HepG2 (cell line): ENCODE measurements at regions not wholly inside any gene's neighbourhood (a gene's known extent, or its start where the extent isn't known, plus 50 kb on each side); places are given as distances from the start of the nearest gene placed in this dataset.

Experiments used
- ATAC-seq: fragments of 200-7000 bp; cut with Tn5 transposase; 3 replicates; pipeline ENCODE4 v1.9.1; 2020; ENCODE audit warnings: mild to moderate bottlenecking, moderate library complexity
- BruUV-seq: library from RNA; stranded (reverse); fragments of 400-500 nt; replicated peaks from 2 replicates; lab custom pipeline; 2021; lab: Mats Ljungman, UMichigan
- CTCF ChIA-PET: fragments of 300-600 bp; formaldehyde crosslinking; extraction: SDS; loops from one replicate; lab custom pipeline; 2021; ENCODE audit warnings: low total read pairs, inconsistent platforms, low intra/inter-chr PET ratio; lab: Yijun Ruan, JAX
- POLR2A ChIA-PET: fragments of 350-600 bp; sonication (Branson Sonifier 250); formaldehyde crosslinking; loops from one replicate; lab custom pipeline; 2020; ENCODE audit warnings: antibody characterized with exemption, inconsistent platforms; lab: Yijun Ruan, JAX
- DNase-seq: peaks from one replicate; pipeline ENCODE4 v3.0.0-alpha.2; 2015; ENCODE audit warnings: low spot score
- FAIRE-seq: peaks from 3 replicates; lab custom pipeline; 2011; peaks lifted over from hg19 to GRCh38; lab: Jason Lieb, UNC
- H2AFZ ChIP-seq: one replicate; pipeline ENCODE4 v1.6.1; 2011; ENCODE audit warnings: low read length, inconsistent platforms
- H3K27ac ChIP-seq: fragments of 300-600 bp; 3 replicates; pipeline ENCODE4 v1.8.0; 2011; ENCODE audit warnings: mixed run types, mild to moderate bottlenecking, mixed read lengths, low read length, inconsistent platforms; ENCODE audit not compliant: insufficient read depth; ENCODE audit errors: extremely low read length
- H3K27me3 ChIP-seq, 2 experiments: fragments of 200-600 bp in 1 of 2; 2 replicates in 1 of 2; 3 replicates in 1 of 2; pipeline versions ENCODE4 v1.6.0 to v1.8.0; 2011; ENCODE audit warnings: low read length in 2 of 2, mild to moderate bottlenecking in 2 of 2, moderate library complexity in 2 of 2, inconsistent platforms in 1 of 2; ENCODE audit not compliant: insufficient read depth in 2 of 2, control insufficient read depth in 1 of 2
- H3K36me3 ChIP-seq, 2 experiments: fragments of 200-600 bp in 1 of 2; replicated peaks in 1 of 2; 2 replicates in 1 of 2; 3 replicates in 1 of 2; pipeline versions ENCODE4 v1.5.1 to v1.8.0; 2011; ENCODE audit warnings: low read length in 2 of 2, inconsistent platforms in 1 of 2; ENCODE audit not compliant: insufficient read depth in 2 of 2, control insufficient read depth in 1 of 2
- H3K4me1 ChIP-seq: 2 replicates; pipeline ENCODE4 v1.5.1; 2012; ENCODE audit warnings: low read length, inconsistent platforms; ENCODE audit not compliant: insufficient read depth
- H3K4me2 ChIP-seq: 2 replicates; pipeline ENCODE4 v1.6.0; 2011; ENCODE audit warnings: low read depth, low read length, inconsistent platforms
- H3K4me3 ChIP-seq, 3 experiments: fragments of 200-600 bp in 1 of 3; sonication (generic), shearing (Covaris generic) in 1 of 3; replicated peaks in 1 of 3; 2 replicates each; pipeline ENCODE4 v1.5.1; 2011 to 2016; ENCODE audit warnings: low read length in 3 of 3, inconsistent platforms in 2 of 3, low read depth in 2 of 3, mild to moderate bottlenecking in 2 of 3, control low read depth in 1 of 3, mixed read lengths in 1 of 3; ENCODE audit not compliant: insufficient read depth in 1 of 3
- H3K79me2 ChIP-seq: one replicate; pipeline ENCODE4 v1.6.1; 2011; ENCODE audit warnings: low read length, inconsistent platforms; ENCODE audit not compliant: insufficient read depth
- H3K9ac ChIP-seq: 2 replicates; pipeline ENCODE4 v1.6.0; 2011; ENCODE audit warnings: mild to moderate bottlenecking, low read depth, low read length, inconsistent platforms; ENCODE audit not compliant: insufficient read depth
- H3K9me3 ChIP-seq: 2 replicates; pipeline ENCODE4 v1.5.1; 2012; ENCODE audit warnings: mild to moderate bottlenecking, low read length
- H4K20me1 ChIP-seq: 2 replicates; pipeline ENCODE4 v1.6.0; 2011; ENCODE audit warnings: inconsistent platforms, mild to moderate bottlenecking, low read length, moderate library complexity; ENCODE audit not compliant: insufficient read depth
- CBX2 ChIP-seq, 2 experiments: fragments of 200-600 bp in 1 of 2; sonication (generic); formaldehyde crosslinking in 1 of 2; IDR thresholded peaks; 2 replicates each; pipeline versions ENCODE4 v1.7.0 to v1.8.1; 2018 to 2022; ENCODE audit warnings: low read depth in 2 of 2, low read length in 1 of 2, mild to moderate bottlenecking in 1 of 2, missing genetic modification reagents in 1 of 2
- KAT8 ChIP-seq: IDR thresholded peaks from 2 replicates; pipeline ENCODE4 v1.6.1; 2016; ENCODE audit warnings: missing genetic modification reagents, missing compliant biosample characterization
- MBNL3 ChIP-seq: fragments of 250-450 bp; sonication (Bioruptor Pico); conservative IDR thresholded peaks from 2 replicates; pipeline ENCODE4 v1.8.0; 2022; ENCODE audit warnings: mild to moderate bottlenecking, inconsistent platforms
- SP2 ChIP-seq: sonication (generic); formaldehyde crosslinking; IDR thresholded peaks from 2 replicates; pipeline ENCODE4 v1.5.1; 2020; ENCODE audit warnings: mild to moderate bottlenecking, missing genetic modification reagents
- ZNF709 ChIP-seq: sonication (generic); formaldehyde crosslinking; IDR thresholded peaks from 2 replicates; pipeline ENCODE4 v1.5.0; 2020; ENCODE audit warnings: mild to moderate bottlenecking, missing genetic modification reagents
- WGBS: methylation state at CpG from one replicate; pipeline ENCODE4 v1.1.6; 2017; ENCODE audit warnings: low lambda C conversion rate; 5-methylcytosine and 5-hydroxymethylcytosine counted together
- in situ Hi-C: cut with HindIII; loops from 2 replicates; pipeline ENCODE4 v1.10.0; 2017; ENCODE audit warnings: low pct_unique_long_range_greater_than_20kb; ENCODE audit not compliant: extremely low pct_ligation_motif_present
- intact Hi-C: fragments of 100-400 bp; cut with micrococcal nuclease; formaldehyde crosslinking; loops from one replicate; pipeline ENCODE4 v1.10.0; 2022; ENCODE audit not compliant: unreplicated experiment
- TF ChIP-seq, protein P1 (sequence below): sonication (generic); formaldehyde crosslinking; IDR thresholded peaks from 2 replicates; pipeline ENCODE4 v1.8.0; 2022; ENCODE audit warnings: mild to moderate bottlenecking, missing genetic modification reagents, moderate library complexity
- TF ChIP-seq, protein P2 (sequence below): sonication (generic); formaldehyde crosslinking; IDR thresholded peaks from 2 replicates; pipeline ENCODE4 v1.5.0; 2020; ENCODE audit warnings: mild to moderate bottlenecking, missing genetic modification reagents
- TF ChIP-seq, protein P3 (sequence below): sonication (generic); formaldehyde crosslinking; IDR thresholded peaks from 2 replicates; pipeline ENCODE4 v1.4.0; 2020; ENCODE audit warnings: mild to moderate bottlenecking, missing genetic modification reagents
- TF ChIP-seq, protein P4 (sequence below): IDR thresholded peaks from 2 replicates; pipeline ENCODE4 v1.6.1; 2016; ENCODE audit warnings: missing biosample characterization, missing genetic modification reagents, low read depth

DNA sequence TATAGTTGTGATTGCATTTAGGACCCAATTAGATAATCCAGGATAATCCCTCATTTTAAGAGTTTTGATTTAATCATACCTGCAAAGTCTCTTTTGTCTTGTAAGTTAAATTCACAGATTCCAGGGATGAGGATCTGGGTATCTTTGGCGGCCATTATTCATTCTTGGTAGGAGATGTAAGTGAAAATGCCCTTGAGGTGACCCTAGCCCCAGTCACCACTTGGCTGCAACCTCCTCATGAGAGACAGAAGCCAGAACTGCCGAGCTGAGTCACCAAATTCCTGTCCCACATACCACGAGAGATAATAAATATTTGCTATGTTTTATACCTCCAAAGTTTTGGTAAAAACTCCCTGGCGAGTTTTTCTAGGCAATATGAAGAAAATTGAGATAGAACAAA lies 389.4 kb downstream of the RFC3 start:
- ATAC-seq (no peak), DNase-seq (no peak)
- Histone ChIP-seq H3K27ac (no peak overlapping the region), H4K20me1 (no peaks in the 10 kb centered on the region), H3K4me2 (no peak overlapping the region), H3K9me3 (no peaks in the 10 kb centered on the region), H3K27me3 (no peaks in the 10 kb centered on the region; a peak in 1 of 5 replicates), H3K36me3 (no peaks in the 10 kb centered on the region), H3K79me2 (no peaks in the 10 kb centered on the region)
- ChIA-PET CTCF (no interaction called here), POLR2A (no interaction called here)
- 12% methylated on average over 4 of the region's 4 CpGs for WGBS
- intact Hi-C loops = no loop called here
- in situ Hi-C loops = no loop called here
- TF ChIP-seq, protein P1, sequence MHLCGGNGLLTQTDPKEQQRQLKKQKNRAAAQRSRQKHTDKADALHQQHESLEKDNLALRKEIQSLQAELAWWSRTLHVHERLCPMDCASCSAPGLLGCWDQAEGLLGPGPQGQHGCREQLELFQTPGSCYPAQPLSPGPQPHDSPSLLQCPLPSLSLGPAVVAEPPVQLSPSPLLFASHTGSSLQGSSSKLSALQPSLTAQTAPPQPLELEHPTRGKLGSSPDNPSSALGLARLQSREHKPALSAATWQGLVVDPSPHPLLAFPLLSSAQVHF = no peak
- TF ChIP-seq SP2 (CRISPR knock-in tag) = no peak
- TF ChIP-seq KAT8 (CRISPR knock-in tag) = no peak
- no peak for TF ChIP-seq ZNF709 (CRISPR knock-in tag)
- TF ChIP-seq, protein P2, sequence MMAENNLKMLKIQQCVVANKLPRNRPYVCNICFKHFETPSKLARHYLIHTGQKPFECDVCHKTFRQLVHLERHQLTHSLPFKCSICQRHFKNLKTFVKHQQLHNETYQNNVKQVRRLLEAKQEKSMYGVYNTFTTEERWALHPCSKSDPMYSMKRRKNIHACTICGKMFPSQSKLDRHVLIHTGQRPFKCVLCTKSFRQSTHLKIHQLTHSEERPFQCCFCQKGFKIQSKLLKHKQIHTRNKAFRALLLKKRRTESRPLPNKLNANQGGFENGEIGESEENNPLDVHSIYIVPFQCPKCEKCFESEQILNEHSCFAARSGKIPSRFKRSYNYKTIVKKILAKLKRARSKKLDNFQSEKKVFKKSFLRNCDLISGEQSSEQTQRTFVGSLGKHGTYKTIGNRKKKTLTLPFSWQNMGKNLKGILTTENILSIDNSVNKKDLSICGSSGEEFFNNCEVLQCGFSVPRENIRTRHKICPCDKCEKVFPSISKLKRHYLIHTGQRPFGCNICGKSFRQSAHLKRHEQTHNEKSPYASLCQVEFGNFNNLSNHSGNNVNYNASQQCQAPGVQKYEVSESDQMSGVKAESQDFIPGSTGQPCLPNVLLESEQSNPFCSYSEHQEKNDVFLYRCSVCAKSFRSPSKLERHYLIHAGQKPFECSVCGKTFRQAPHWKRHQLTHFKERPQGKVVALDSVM (CRISPR knock-in tag) = no peak
- TF ChIP-seq, protein P3, sequence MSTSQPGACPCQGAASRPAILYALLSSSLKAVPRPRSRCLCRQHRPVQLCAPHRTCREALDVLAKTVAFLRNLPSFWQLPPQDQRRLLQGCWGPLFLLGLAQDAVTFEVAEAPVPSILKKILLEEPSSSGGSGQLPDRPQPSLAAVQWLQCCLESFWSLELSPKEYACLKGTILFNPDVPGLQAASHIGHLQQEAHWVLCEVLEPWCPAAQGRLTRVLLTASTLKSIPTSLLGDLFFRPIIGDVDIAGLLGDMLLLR = no peak
- no peak for TF ChIP-seq MBNL3
- no peak for TF ChIP-seq CBX2 (IDR thresholded peaks at IDR 0.05; ENCODE audit: low read depth, low read length)
- TF ChIP-seq CBX2 (CRISPR knock-in tag; IDR thresholded peaks at IDR 0.05; ENCODE audit: low read depth) = no peak
- TF ChIP-seq, protein P4, sequence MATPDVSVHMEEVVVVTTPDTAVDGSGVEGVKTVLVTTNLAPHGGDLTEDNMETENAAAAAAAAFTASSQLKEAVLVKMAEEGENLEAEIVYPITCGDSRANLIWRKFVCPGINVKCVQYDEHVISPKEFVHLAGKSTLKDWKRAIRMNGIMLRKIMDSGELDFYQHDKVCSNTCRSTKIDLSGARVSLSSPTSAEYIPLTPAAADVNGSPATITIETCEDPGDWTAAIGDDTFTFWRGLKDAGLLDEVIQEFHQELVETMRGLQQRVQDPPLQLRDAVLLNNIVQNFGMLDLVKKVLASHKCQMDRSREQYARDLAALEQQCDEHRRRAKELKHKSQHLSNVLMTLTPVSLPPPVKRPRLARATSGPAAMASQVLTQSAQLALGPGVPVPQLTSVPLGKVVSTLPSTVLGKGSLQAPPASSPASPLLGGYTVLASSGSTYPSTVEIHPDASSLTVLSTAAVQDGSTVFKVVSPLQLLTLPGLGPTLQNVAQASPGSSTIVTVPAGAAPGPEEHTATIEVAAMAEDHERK = no peak
- TF ChIP-seq, all 625 proteins: peak for 0
- H2AFZ ChIP-seq = no peak overlapping the region
- no peaks in the 10 kb centered on the region for H3K4me1 ChIP-seq
- no peak overlapping the region for H3K9ac ChIP-seq
- no peak for FAIRE-seq
- no peak overlapping the region for H3K4me3 ChIP-seq
- BruUV-seq = no TSS peak
